ENCODE measurements at regions not wholly inside any gene's neighbourhood (a gene's known extent, or its start where the extent isn't known, plus 50 kb on each side); places are given as distances from the start of the nearest gene placed in this dataset.

- TF ChIP-seq, protein P1, sequence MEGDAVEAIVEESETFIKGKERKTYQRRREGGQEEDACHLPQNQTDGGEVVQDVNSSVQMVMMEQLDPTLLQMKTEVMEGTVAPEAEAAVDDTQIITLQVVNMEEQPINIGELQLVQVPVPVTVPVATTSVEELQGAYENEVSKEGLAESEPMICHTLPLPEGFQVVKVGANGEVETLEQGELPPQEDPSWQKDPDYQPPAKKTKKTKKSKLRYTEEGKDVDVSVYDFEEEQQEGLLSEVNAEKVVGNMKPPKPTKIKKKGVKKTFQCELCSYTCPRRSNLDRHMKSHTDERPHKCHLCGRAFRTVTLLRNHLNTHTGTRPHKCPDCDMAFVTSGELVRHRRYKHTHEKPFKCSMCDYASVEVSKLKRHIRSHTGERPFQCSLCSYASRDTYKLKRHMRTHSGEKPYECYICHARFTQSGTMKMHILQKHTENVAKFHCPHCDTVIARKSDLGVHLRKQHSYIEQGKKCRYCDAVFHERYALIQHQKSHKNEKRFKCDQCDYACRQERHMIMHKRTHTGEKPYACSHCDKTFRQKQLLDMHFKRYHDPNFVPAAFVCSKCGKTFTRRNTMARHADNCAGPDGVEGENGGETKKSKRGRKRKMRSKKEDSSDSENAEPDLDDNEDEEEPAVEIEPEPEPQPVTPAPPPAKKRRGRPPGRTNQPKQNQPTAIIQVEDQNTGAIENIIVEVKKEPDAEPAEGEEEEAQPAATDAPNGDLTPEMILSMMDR (IDR thresholded peaks at IDR 0.05) = no peak
- TF ChIP-seq POLR2A (IDR thresholded peaks at IDR 0.05) = no peak
Measured at GRCh38 chr11:104541701-104542100, 356.6 kb downstream of the CASP12 start.
